ENCODE measurements at regions not wholly inside any gene's neighbourhood (a gene's known extent, or its start where the extent isn't known, plus 50 kb on each side); places are given as distances from the start of the nearest gene placed in this dataset.

DNA sequence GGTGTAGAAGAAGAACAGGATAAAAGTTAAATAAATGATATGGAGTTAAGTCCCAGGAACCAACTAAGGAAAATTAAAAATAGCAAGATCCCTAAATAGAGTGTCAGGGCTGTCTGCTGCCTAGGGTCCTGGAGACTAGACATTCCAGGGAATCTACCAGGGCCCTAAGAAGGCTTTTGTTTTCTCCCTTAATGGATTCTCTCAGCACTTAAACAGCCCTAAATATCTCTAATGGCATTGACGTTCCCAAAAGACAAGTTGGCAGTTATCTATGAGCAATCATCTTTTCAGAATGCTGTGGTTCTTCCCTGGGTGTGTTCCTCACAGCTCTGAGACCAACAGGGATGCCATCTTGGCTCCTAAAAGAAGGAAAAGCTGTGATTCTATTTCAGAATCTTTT is 616.3 kb downstream of the EPHA4 start:
- TF ChIP-seq ZNF780A (CRISPR knock-in tag; IDR thresholded peaks at IDR 0.05) (no peak), POLR2AphosphoS5 (IDR thresholded peaks at IDR 0.05; ENCODE audit: control insufficient read depth, insufficient read depth, low read depth, low read length) (no peak)

Measured in K562 (cell line).